NCI-H446 treated with DMSO at 0.1 percent for 48 hours (cell line): ENCODE measurements at regions not wholly inside any gene's neighbourhood (a gene's known extent, or its start where the extent isn't known, plus 50 kb on each side); places are given as distances from the start of the nearest gene placed in this dataset.
"Not testable (repeated sequence)": the region's sequence is repeated elsewhere in the genome, so short reads cannot be mapped to it uniquely, and the experiment has no call there.

Experiments
- DNase-seq: peaks from one replicate; lab custom pipeline; 2025; lab: John Stamatoyannopoulos, UW

DNA sequence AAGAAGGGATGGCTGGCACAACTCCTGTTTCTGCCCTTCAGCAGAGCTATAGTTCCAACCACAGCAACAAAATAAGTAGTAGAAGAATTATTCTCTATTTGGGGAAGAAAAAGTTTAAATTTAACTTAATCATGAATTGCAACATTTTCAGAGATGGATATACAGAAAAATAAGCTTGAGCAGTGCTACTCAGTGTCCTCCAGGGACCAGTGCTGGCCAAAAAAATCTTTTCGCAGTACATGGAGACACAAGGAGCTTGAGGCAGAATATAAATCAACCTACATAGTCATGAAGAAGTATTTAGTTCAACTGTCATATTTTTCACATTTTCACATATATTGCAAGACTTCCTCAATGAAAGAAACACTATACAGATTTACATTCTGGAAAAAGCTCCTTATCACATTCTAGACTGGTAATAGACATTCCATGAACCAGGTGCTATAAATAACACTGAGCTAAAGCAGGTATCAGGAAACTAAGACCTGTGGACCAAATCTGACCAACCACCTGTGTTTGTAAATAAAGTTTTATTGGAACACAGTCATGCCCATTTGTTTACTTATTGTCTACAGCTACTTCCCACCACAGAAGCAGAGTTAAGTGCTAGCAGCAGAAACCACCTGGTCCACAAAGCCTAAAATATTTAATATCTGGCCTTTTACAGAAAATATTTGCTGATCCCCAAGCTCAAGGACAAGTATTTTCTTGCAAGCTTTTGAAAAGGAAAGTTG, 101.9 kb downstream of the RGS21 start:
- no peak for DNase-seq

DNA sequence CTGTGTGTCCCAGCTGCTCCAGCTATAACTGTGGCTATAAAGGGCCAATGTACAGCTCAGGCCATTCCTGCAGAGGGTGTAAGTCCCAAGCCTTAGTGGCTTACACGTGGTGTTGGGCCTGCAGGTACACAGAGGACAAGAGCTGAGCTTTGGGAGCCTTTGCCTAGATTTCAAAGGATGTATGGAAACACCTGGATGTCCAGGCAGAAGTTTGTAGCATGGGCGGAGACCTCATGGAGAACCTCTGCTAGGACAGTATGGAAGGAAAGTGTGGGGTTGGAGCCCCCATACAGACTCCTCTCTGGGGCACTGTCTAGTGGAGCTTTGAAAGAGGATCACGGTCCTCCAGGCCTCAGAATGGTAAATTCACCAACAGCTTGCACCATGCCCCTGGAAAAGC, 113.9 kb downstream of the RGS21 start:
- DNase-seq: no peak

DNA sequence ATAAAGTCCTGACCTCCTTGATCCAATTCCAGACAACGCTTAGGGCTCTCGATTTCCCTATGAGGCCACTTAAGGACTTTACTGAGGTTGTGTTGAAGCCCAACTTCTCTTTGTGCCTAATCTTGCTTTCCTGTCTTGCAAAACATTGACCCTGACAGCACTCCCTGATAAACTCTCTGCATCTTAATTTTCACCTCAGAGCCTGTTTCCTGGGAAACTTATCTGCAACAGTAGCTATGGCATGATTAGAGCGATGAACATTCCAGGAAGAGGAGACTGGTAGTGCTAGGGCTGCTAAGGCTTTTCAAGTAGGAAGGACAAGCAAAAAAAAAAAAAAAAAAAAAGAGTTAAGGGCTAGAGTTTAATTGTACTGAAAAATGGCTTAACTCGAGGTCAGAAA, 118.9 kb downstream of the RGS21 start:
- no peak for DNase-seq

DNA sequence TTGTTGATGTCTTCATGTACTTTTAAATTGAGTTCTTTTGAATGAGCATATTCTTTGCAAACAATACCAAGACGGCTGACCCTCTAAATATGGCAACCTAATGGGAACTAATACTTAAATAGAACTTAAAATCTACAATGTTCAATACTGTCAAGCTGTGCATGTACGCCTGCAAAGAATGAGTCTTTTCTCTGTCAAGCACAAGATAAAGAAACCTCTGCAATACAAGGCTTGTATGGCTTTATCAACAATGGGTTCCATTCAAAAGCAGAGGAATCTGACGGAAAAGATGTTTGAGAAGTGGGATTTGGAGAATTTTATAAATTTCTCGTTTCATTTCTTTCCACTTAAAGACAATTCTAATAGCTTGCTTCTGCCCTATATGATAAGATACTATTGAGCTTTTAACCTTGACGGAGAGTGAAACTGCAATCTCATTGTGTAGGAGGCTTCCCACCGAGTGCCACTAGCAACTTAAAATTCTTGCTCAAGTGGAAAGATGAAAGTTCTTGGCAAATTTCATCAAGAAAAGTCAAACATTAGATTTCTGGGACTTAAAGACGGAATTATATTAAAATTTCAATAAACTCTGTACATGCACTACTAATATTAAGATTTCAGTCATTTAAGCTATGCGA, 119.8 kb downstream of the RGS21 start:
- no peak for DNase-seq

DNA sequence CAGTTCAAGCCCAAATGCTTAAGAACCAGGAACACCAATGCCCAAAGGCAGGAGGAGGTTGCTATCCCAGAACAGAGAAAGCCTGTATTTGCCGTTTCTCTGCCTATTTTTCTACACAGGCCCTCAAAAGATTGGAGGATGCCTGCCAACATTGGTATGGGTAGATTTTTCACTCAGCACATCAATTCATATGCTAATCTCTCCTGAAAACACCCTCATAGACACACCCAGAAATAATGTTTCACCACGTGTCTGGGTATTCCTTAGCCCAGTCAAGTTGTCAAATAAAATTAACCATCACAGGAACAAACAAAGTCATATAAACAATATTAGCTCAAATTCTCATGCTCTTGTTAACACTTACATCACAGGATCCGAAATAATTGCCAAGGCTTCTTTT, 121.9 kb downstream of the RGS21 start:
- DNase-seq: no peak

DNA sequence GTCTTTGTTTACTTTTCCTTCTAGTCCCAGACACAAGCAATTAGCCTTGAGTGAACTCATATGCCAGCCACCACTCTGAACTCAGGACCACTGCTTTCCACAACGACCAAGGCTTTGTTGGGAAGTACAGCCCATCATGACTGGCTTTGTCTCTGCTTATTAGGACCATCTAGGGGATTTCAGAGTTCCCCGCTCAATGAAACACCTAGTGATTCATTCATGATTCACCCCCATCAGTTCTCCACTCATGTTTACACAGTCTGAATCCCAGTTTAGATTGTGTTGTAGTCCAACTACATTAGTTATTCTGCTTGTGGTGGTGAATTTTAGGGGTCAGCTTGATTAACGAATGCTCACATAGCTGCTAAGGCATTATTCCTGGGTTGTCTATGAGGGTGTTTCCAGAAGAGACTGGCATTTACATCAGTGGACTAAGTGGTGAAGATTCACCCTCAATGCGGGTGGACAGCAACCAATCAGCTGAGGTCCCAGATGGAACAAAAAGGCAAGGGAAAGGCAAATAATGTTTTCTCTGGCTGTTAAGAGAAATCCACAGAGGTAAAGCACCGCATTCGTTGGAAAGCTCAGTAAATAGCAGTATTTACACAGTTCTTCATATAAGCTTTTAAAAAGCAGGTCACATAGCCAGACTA, 122.7 kb downstream of the RGS21 start:
- DNase-seq: no peak

DNA sequence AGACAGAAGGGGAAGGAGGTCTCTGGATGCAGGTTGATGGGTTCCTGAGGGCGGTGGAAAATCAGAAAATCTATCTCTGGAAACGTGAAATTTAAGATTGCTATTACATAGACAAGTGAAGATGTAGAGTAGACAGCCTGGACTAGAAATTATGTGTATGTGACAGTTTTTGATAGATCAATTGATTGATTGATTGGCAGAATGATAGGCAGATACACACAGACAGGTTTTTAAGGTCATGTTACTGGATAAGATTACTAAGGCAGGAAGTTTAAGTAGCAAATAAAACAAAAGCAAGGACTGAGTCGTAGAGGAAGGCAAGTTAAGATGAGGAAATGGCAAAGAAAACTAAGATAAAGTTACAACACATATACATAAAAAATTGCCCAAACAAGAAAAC, 124.7 kb downstream of the RGS21 start:
- DNase-seq: no peak

DNA sequence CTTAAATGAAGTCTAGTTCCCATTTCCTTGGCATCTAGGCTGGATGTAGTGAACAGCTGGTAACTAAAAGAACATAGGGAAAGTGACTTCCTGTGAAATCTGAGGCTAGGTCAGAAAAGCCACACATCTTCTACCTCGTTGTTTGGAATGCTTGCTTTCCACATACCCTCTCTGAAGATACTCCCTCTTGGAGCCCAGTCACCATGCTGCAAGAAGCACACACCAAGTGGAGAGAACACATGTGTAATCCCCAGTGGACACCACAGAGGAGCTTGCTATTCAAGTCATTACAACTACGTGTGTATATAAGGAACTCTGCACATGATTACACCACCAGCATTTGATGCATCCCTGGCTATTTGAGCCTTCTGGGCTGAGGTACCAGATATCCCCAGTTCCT, 125.9 kb downstream of the RGS21 start:
- no peak for DNase-seq

DNA sequence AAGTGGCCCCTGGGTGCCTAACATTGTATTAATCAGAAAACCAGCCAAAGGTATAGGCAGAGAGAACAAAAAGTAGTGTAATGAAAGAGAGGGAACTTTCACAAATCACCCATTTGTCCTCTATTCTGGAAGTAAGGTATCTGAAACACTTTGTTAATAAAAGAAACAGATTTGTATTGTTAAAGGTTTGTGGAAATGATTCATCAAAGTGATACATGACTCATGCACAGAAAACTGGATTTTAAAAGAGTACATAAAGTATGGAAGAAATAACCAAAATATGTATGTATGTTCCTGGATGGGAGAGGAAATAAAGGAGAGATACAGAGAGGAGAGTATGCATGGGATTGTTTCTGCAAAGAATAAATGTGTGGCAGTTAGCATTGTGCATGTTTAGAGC, 126.8 kb downstream of the RGS21 start:
- no peak for DNase-seq

DNA sequence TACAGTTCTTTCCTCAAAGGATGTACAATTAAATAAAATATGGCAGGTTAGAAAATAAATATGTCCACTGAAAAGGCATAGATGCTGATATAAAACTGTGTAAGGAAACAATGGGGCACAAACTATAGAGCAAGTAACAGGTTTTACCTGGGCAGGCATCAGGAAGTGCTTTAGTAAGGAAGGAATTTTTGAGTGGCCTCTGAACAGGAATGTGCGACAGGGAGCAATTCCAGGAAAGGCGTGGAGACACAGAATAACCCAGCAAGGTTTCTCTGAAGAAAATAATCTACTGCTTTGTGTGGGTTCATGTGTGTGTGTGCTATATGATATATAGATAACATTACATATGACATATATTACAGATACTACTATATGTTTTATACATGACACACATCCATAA, 128.4 kb downstream of the RGS21 start:
- no peak for DNase-seq

DNA sequence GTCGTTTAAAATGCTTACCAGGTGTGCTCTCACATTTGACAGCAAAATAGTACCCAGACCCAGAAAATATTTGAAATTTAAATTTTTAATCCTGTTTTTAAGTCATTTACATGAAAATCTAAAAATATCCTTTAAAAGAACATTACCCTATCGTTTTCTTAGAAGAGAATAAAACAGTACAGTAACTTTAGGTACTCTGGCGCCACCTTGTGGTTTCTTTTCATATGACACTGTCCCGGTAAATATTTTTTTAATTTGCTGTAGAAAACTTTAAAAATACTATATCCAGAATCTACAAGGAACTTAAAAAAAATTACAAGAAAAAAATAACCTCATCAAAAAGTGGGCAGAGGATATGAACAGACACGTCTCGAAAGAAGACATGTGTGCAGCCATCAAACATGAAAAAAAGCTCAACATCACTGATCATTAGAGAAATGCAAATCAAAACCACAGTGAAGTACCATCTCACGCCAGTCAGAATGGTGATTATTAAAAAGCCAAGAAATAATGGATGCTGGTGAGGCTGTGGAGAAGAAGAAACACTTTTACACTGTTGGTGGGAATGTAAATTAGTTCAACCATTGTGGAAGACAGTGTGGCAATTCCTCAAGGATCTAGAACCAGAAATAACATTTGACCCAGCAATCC, 129.2 kb downstream of the RGS21 start:
- peak; percentile 26 for DNase-seq

DNA sequence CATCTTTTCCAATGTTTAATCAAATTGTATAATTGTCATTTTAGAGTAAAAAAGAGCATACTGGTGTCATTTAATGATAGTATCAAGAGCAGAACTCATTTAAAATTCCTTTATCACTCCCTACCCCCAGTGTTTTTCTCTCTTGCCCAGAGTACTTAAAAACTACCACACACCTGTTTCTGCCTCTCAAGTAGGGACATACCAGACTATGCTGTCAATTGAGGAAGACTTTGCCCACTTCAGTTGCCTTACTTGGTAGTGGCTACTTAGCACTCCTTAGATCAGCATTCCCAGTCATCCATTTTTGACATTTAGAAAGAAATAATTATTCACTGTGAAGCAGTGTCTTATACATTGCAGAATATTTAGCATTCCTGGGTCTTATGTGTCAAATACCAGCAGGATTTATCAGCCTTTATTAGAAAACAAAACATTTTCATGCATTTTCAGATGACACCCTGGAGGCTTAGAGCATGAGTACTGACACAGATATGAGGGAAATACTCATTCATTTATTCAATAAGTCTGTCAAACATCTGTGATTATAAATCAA, 127.5 kb upstream of the RGS1 start:
- no peak for DNase-seq

DNA sequence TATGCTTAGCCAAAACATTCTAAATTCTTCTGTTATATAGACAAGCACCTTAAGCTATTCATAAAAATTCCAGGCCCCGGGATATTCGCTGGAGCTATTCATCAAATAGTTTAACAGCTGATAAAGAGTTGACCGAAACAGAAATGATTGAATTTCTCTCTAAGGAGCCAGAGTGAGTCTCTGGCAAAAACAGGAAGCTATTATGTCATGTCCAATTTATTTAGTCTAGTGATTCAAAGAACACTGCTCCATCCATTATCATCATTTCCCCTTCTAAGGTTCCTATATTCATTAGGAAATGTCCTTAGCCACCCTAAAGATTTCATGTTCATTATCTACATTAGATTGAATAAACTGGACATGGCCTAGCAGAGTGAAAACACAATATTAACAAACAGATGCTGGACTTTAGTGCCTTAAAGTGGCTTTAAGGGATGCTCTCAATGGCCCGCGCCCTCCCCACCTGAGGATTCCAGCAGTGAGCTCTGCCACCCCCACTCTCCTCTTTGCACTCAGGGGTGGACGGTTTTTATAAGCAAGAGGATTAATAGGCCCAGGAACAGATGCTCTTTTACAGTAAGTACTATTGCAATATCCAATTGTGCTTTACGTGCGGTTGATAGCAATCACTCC, 122.1 kb upstream of the RGS1 start:
- no peak for DNase-seq

DNA sequence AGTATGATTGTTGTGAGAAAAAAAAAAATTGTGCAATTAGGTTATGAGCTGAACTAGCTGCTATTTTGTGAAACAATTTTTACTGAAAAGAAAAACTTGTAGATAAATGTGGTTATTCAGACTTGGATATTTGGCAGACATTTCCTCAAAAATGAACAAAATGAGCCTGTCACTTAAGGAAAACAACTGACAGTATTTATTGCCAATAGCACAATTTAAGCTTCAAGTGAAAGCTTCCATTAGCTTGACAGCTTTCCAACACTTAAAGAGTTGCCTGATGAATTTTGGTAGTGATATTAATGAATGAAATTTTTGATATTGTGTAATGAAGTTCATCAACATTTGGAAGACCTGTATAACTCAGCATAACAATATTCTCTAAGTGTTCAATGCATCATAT, 116.1 kb upstream of the RGS1 start:
- no peak for DNase-seq

DNA sequence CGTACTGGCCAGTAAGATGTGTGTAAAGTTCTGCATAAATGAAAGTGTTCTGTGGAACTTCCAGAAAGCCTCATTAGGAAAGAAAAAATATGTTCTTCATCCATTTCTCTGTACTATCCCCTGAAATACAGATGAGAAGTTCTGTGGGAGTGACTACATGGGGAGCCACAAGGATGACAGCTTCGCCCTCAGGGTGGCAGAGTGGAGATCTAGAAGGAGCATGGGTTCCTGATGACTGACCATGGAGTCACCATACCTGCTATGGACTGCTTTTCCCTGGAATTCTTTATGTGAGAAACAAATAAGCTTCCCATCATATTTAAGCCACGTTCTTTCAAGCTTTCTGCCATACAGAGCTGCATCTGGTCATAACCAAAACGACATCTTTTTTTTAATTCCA, 113.9 kb upstream of the RGS1 start:
- DNase-seq: no peak

DNA sequence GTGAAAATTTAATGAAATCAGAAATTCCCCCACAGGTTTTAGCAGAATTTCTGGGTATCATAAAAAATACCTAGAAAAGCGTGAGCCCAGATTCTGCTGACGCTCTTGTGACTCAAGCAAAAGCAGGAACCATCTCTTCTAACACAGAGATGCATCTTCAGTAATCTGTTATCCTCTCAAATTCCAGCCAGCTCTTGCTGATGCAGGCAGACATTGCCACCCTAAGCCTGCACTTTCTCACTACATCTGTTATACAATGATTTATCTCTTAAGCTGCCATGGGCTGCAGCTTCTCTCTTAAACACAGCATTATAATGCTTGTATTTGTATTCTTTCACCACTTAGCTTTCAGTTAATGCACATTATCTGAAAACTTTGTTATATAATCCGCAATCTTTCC, 113.0 kb upstream of the RGS1 start:
- no peak for DNase-seq

DNA sequence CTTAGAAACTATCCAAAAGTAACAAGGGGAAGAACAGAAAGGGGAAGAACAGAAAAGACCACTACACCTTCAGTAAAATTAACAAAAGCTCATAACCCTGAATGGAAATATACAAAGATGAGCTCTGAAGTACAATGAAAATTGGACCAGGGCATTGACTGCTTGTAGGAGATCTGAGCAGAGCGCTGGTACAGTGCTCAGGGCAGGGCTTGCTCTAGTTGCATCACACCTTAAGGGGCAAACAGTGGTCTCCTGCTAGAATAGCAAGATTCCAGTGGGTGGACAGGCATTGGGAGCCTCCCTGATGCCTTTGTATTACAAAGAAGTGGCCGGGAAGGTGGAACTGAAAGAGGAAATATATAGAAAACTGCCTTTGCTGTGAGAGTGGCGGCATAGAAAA, 111.9 kb upstream of the RGS1 start:
- no peak for DNase-seq

DNA sequence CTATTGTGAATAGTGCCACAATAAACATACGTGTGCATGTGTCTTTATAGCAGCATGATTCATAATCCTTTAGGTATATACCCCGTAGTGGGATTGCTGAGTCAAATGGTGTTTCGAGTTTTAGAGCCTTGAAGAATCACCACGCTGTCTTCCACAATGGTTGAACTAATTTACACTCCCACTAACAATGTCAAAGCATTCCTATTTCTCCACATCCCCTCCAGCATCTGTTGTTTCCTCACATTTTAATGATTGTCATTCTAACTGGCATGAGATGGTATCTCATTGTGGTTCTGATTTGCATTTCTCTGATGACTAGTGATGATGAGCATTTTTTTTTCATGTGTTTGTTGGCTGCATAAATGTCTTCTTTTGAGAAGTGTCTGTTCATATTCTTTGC, 110.4 kb upstream of the RGS1 start:
- not testable (repeated sequence) for DNase-seq

DNA sequence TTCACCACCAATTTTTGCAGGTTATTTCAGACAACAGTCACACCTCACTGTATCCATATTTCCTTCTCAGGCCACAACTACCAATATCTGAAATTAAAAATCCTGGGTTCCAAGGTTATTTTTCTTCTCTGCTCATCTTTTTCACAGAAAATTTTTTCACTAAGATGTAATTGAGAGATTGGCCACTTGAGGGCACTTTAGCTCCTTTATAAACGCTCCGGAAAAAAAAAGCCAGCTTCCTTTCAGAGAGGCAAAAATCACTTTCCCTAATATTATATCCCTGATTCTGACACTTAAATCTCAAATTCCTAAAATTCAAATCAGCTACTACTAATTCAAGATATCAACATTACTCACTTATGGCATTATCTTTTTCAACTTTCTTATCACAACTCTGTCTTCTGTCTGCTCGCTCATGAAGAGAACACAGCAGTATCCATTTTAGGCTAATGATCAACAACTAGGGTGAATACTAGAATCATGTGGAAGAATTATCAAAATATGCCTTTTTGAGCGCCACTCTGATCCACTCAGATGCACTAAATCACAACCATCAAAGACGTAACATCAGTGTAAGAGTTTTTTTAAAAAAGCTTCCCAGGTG, 101.4 kb upstream of the RGS1 start:
- peak; percentile 36 for DNase-seq

DNA sequence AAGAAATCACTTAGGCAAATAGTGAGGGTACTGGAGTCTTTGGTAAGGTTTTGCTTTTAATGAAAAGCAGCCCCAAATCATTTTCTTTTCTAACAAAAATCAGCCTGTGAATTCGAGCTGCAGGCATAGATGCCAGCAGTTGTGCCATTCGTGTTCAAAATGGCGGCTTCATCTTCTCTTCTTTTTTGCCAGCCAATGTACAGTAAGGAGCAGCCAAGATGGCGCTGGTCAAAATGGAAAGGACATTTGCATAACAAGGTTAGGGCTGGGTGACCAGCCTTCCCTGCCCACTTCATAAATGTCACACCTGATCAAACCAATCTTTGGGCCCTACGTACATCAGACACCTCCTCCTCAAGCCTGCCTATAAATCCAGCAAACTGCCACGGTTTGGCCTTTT, 100.2 kb upstream of the RGS1 start:
- no peak for DNase-seq

DNA sequence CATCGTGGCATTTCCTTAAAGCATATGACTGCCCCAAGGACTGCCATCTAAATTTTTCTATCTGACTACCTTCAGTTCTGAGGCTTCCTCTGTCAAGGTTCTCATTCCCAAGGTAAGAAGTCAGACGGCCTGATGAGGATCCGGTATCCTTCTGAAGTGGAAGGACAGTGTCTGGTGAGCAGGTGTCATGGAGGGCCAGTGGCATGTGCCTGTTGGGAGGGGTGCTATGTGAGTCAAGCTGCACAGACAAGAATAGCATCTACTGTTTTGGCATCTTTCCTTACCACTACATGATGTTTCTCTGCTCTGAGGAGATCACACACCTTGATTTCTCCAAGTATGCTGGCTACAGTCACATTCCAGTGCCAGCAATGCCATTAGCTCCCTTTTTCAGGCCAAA, 99.6 kb upstream of the RGS1 start:
- no peak for DNase-seq

DNA sequence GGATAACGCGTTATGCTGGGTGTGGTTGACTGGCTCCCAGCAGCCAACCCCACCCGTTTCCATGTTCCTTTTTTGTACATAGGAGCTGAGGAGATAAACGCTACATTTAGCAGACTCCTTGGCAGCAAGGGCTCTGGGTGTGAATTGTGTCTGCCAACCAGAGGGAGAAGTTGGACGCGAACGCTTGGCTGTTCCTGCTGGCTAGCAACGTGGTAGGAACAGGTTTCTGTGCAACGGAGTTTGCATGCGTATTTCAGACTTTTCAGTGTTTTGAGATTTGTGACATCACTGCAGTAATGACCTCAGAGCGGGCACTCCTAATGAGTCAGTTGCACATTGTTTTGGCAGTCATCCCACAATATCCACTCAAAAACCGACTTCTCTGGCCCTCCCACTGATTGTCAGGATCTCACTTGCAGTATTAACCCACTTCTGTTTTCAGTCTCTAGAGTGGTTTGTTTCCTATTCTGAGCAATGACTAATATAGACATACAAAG, 98.7 kb upstream of the RGS1 start:
- peak; percentile 55 for DNase-seq
